ENCODE measurements at regions not wholly inside any gene's neighbourhood (a gene's known extent, or its start where the extent isn't known, plus 50 kb on each side); places are given as distances from the start of the nearest gene placed in this dataset.

- no peak for DNase-seq (ENCODE audit: low read depth in 3 of 3, low spot score in 2 of 3)
Measured at GRCh38 chr2:76464310-76464709, 753.6 kb upstream of the GCFC2 start.

GRCh38 chr2:76461431-76461830 is 750.7 kb upstream of the GCFC2 start:
- DNase-seq (ENCODE audit: low read depth in 3 of 3, low spot score in 2 of 3): no peak

GRCh38 chr2:76455910-76456309 is 745.2 kb upstream of the GCFC2 start:
- DNase-seq (ENCODE audit: low read depth in 3 of 3, low spot score in 2 of 3): no peak

GRCh38 chr2:76450024-76450475 is 739.3 kb upstream of the GCFC2 start:
- DNase-seq (ENCODE audit: low read depth in 3 of 3, low spot score in 2 of 3): no peak

GRCh38 chr2:76448956-76449355 is 738.2 kb upstream of the GCFC2 start:
- no peak for DNase-seq (ENCODE audit: low read depth in 3 of 3, low spot score in 2 of 3)

GRCh38 chr2:76447294-76447693 is 736.6 kb upstream of the GCFC2 start:
- no peak for DNase-seq (ENCODE audit: low read depth in 3 of 3, low spot score in 2 of 3)

- DNase-seq (ENCODE audit: low read depth in 3 of 3, low spot score in 2 of 3): no peak
Measured at GRCh38 chr2:76446872-76447271, 736.2 kb upstream of the GCFC2 start.

- DNase-seq (ENCODE audit: low read depth in 3 of 3, low spot score in 2 of 3): no peak
Measured at GRCh38 chr2:76445880-76446279, 735.2 kb upstream of the GCFC2 start.

GRCh38 chr2:76444732-76445131 is 734.0 kb upstream of the GCFC2 start:
- no peak for DNase-seq (ENCODE audit: low read depth in 3 of 3, low spot score in 2 of 3)

- no peak for DNase-seq (ENCODE audit: low read depth in 3 of 3, low spot score in 2 of 3)
Measured at GRCh38 chr2:76437564-76437963, 726.8 kb upstream of the GCFC2 start.

- no peak for DNase-seq (ENCODE audit: low read depth in 3 of 3, low spot score in 2 of 3)
Measured at GRCh38 chr2:76429374-76429773, 718.7 kb upstream of the GCFC2 start.

GRCh38 chr2:76427452-76427851 is 716.7 kb upstream of the GCFC2 start:
- DNase-seq (ENCODE audit: low read depth in 3 of 3, low spot score in 2 of 3): no peak

- DNase-seq (ENCODE audit: low read depth in 3 of 3, low spot score in 2 of 3): no peak
Measured at GRCh38 chr2:76415821-76416220, 705.1 kb upstream of the GCFC2 start.

- DNase-seq (ENCODE audit: low read depth in 3 of 3, low spot score in 2 of 3): no peak
Measured at GRCh38 chr2:76413436-76413835, 702.7 kb upstream of the GCFC2 start.

GRCh38 chr2:76406134-76406855 is 695.6 kb upstream of the GCFC2 start:
- no peak for DNase-seq (ENCODE audit: low read depth in 3 of 3, low spot score in 2 of 3)

GRCh38 chr2:76393356-76393755 is 682.6 kb upstream of the GCFC2 start:
- DNase-seq (ENCODE audit: low read depth in 3 of 3, low spot score in 2 of 3): no peak

GRCh38 chr2:76391678-76392077 is 681.0 kb upstream of the GCFC2 start:
- DNase-seq (ENCODE audit: low read depth in 3 of 3, low spot score in 2 of 3): no peak

- no peak for DNase-seq (ENCODE audit: low read depth in 3 of 3, low spot score in 2 of 3)
Measured at GRCh38 chr2:76387294-76387693, 676.6 kb upstream of the GCFC2 start.

GRCh38 chr2:76385943-76386342 is 675.2 kb upstream of the GCFC2 start:
- no peak for DNase-seq (ENCODE audit: low read depth in 3 of 3, low spot score in 2 of 3)

- no peak for DNase-seq (ENCODE audit: low read depth in 3 of 3, low spot score in 2 of 3)
Measured at GRCh38 chr2:76381624-76382023, 670.9 kb upstream of the GCFC2 start.

GRCh38 chr2:76378140-76378539 is 667.4 kb upstream of the GCFC2 start:
- no peak for DNase-seq (ENCODE audit: low read depth in 3 of 3, low spot score in 2 of 3)

- no peak for DNase-seq (ENCODE audit: low read depth in 3 of 3, low spot score in 2 of 3)
Measured at GRCh38 chr2:76341439-76341838, 630.7 kb upstream of the GCFC2 start.

GRCh38 chr2:76332871-76333270 is 622.2 kb upstream of the GCFC2 start:
- DNase-seq (ENCODE audit: low read depth in 3 of 3, low spot score in 2 of 3): no peak

Measured in right renal cortex interstitium (tissue), 3 donors.